Tibial nerve (tissue), 4 donors: ENCODE measurements at regions not wholly inside any gene's neighbourhood (a gene's known extent, or its start where the extent isn't known, plus 50 kb on each side); places are given as distances from the start of the nearest gene placed in this dataset.

Source experiments
- DNase-seq, 2 donors: peaks; one replicate each; pipeline ENCODE4 v3.0.0-alpha.2; 2019; ENCODE audit warnings: low spot score in 2 of 2
- H3K27ac ChIP-seq, 4 donors: fragments of 200-600 bp; sonication (generic) in 3 of 4; one replicate each; pipeline ENCODE4 v1.5.1; 2017 to 2019; ENCODE audit warnings: mild to moderate bottlenecking in 1 of 4
- H3K27me3 ChIP-seq, 2 donors: fragments of 200-600 bp; sonication (generic) in 1 of 2; one replicate each; pipeline versions ENCODE4 v1.5.1 to v1.6.0; 2017 to 2019
- H3K36me3 ChIP-seq, 3 donors: fragments of 200-600 bp; sonication (generic); one replicate each; pipeline ENCODE4 v1.5.1; 2018 to 2019
- H3K4me1 ChIP-seq, 4 donors: fragments of 200-600 bp; sonication (generic) in 3 of 4; one replicate each; pipeline ENCODE4 v1.5.1; 2017 to 2019
- H3K4me3 ChIP-seq, 4 donors: fragments of 200-600 bp; sonication (generic) in 3 of 4; one replicate each; pipeline ENCODE4 v1.5.1; 2017 to 2019; ENCODE audit warnings: mild to moderate bottlenecking in 1 of 4, moderate library complexity in 1 of 4
- H3K9me3 ChIP-seq, 4 donors: fragments of 200-600 bp; sonication (generic) in 3 of 4; one replicate each; pipeline ENCODE4 v1.5.1; 2017 to 2019
- CTCF ChIP-seq, 5 experiments: fragments of 200-600 bp in 3 of 5; fragments of 450-650 bp in 2 of 5; sonication (generic) in 3 of 5; IDR thresholded peaks; one replicate each; pipeline ENCODE4 v1.5.1; 2016 to 2019; ENCODE audit warnings: antibody characterized with exemption in 5 of 5, mild to moderate bottlenecking in 3 of 5, moderate library complexity in 2 of 5
- EP300 ChIP-seq, 2 donors: sonication (generic); formaldehyde crosslinking; IDR thresholded peaks; one replicate each; pipeline ENCODE4 v1.6.1; 2017; ENCODE audit warnings: antibody characterized with exemption in 2 of 2, mild to moderate bottlenecking in 1 of 2
- POLR2A ChIP-seq, 2 donors: fragments of 450-650 bp; IDR thresholded peaks; one replicate each; pipeline ENCODE4 v1.6.1; 2017; ENCODE audit warnings: antibody characterized with exemption in 2 of 2, mild to moderate bottlenecking in 2 of 2, moderate library complexity in 2 of 2
- WGBS, 2 donors: methylation state at CpG; one replicate each; pipeline ENCODE4 v1.1.5; 2018; 5-methylcytosine and 5-hydroxymethylcytosine counted together

- Histone ChIP-seq H3K27ac (no peak overlapping the region), H3K4me1 (no peaks in the 10 kb centered on the region), H3K9me3 (no peaks in the 10 kb centered on the region), H3K36me3 (no peaks in the 10 kb centered on the region), H3K4me3 (no peak overlapping the region), H3K27me3 (no peaks in the 10 kb centered on the region)
- no peak for DNase-seq
- TF ChIP-seq CTCF (IDR thresholded peaks at IDR 0.05) (no peak), POLR2A (IDR thresholded peaks at IDR 0.05) (no peak)
- 100% methylated on average over 1 of the region's 1 CpG for WGBS, 2 donors
Measured at GRCh38 chr3:150069633-150070032, 98.9 kb upstream of the PFN2 start.

DNA sequence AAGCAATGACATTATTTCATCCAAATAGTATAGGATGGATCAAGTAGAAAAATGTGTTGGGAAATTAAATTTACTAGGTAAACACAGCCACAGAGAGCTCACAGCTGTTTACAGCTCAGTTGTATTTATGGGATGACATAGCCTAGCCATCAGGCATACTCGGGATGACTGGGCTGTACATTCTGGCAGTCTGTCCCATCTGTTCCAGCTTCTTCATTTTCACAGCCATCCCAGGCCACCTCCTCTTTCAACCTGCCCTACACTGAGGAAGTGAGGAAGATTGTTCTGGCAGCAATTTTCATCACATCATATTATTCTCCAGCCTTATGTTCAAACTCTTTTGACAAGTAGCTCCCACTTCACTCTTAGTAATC lies 98.4 kb upstream of the PFN2 start:
- Histone ChIP-seq H3K27me3 (no peaks in the 10 kb centered on the region), H3K4me3 (no peak overlapping the region), H3K9me3 (no peaks in the 10 kb centered on the region), H3K4me1 (no peaks in the 10 kb centered on the region), H3K36me3 (no peaks in the 10 kb centered on the region), H3K27ac (no peak overlapping the region)
- WGBS, 2 donors: 57 to 83% methylated on average over 1 of the region's 1 CpG
- no peak for TF ChIP-seq EP300 (IDR thresholded peaks at IDR 0.05)
- TF ChIP-seq CTCF (IDR thresholded peaks at IDR 0.05): no peak
- no peak for TF ChIP-seq POLR2A (IDR thresholded peaks at IDR 0.05)
- DNase-seq: no peak

DNA sequence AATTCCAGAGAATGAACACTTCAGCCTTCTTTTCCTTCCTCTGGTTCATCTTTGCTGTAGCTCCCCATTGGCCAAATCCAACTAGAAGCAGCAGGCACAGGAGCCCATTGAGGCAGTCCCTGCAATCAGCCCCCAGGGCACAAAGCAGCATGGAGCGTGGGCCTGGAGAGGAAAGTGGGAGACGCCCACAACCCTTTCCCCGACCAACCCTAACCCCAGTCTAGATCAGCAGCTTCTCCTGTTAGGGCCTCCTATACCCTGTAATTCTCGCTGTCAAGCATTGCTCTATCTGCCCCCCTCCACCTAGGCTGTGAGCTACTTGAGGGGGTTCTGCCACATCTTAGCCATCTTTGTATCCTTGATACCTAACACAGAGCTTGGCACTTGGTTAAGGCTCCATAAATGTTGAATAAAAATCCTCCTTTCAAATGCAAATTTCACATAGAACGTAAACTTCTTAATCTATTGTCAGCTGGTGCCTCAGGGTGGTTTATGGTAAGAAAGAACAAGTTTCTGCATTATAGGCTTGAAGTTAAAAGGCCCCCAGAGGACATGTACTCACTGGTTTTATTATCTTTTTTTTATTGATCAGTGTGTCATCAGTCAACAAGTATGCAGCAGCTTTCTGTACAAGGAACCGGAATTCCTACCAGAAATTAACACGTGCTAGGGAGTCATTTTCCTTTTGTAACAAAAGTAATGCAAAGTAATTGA lies 97.9 kb upstream of the PFN2 start:
- no peaks in the 10 kb centered on the region for H3K27me3 ChIP-seq
- H3K4me3 ChIP-seq: no peak overlapping the region
- H3K4me1 ChIP-seq: no peaks in the 10 kb centered on the region
- TF ChIP-seq EP300 (IDR thresholded peaks at IDR 0.05): no peak
- TF ChIP-seq POLR2A (IDR thresholded peaks at IDR 0.05): no peak
- TF ChIP-seq CTCF (IDR thresholded peaks at IDR 0.05): no peak
- 88 to 89% methylated on average over 7 of the region's 7 CpGs for WGBS, 2 donors
- no peaks in the 10 kb centered on the region for H3K36me3 ChIP-seq
- no peak for DNase-seq
- no peaks in the 10 kb centered on the region for H3K9me3 ChIP-seq
- H3K27ac ChIP-seq: no peak overlapping the region

GRCh38 chr3:150067561-150067960 lies 96.9 kb upstream of the PFN2 start:
- no peak for DNase-seq
- Histone ChIP-seq H3K27me3 (no peaks in the 10 kb centered on the region), H3K4me1 (peaks cover 0 to 5% (median 0%) of the 10 kb centered on the region in 4 donors), H3K27ac (no peak overlapping the region), H3K9me3 (no peaks in the 10 kb centered on the region), H3K4me3 (no peak overlapping the region), H3K36me3 (no peaks in the 10 kb centered on the region)
- no peak for TF ChIP-seq POLR2A (IDR thresholded peaks at IDR 0.05)
- no peak for TF ChIP-seq CTCF (IDR thresholded peaks at IDR 0.05)
- no peak for TF ChIP-seq EP300 (IDR thresholded peaks at IDR 0.05)
- 78 to 84% methylated on average over 3 of the region's 3 CpGs for WGBS, 2 donors

DNA sequence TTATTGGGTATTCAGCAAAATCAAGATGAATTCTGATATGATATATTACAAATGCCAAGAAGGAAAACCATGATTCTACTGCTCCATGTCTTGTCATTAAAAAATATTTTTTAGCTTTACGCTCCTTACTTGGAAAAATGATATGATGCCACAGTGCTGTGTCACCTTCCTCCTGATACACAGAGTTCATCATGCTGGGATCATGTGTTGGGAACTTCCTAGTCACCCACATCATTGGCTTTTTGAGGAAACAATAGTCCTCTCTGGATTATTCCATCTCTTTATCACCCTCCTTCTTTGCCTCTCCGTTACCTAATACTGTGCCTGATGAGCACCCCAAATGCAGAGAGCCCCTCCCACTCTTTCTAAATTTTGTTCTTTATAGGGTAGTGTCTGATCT lies 94.3 kb upstream of the PFN2 start:
- H3K27me3 ChIP-seq: no peaks in the 10 kb centered on the region
- H3K4me3 ChIP-seq: no peak overlapping the region
- DNase-seq: no peak
- H3K4me1 ChIP-seq: peaks cover 0 to 17% (median 0%) of the 10 kb centered on the region in 4 donors
- no peaks in the 10 kb centered on the region for H3K9me3 ChIP-seq
- TF ChIP-seq CTCF (IDR thresholded peaks at IDR 0.05) (no peak), POLR2A (IDR thresholded peaks at IDR 0.05) (no peak), EP300 (IDR thresholded peaks at IDR 0.05) (no peak)
- no peaks in the 10 kb centered on the region for H3K36me3 ChIP-seq
- H3K27ac ChIP-seq: no peak overlapping the region
- 95 to 97% methylated on average over 2 of the region's 2 CpGs for WGBS, 2 donors
